Coronary artery (tissue), 2 donors: ENCODE measurements at regions not wholly inside any gene's neighbourhood (a gene's known extent, or its start where the extent isn't known, plus 50 kb on each side); places are given as distances from the start of the nearest gene placed in this dataset.

Experiments
- DNase-seq: peaks from one replicate; pipeline ENCODE4 v3.0.0-alpha.2; 2017; ENCODE audit warnings: low spot score
- H3K27ac ChIP-seq, 2 donors: fragments of 200-600 bp; sonication (generic); one replicate each; pipeline ENCODE4 v1.5.1; 2016 to 2019
- H3K4me3 ChIP-seq: fragments of 200-600 bp; sonication (generic); 2 replicates; pipeline ENCODE4 v1.5.1; 2016; ENCODE audit warnings: mild to moderate bottlenecking, moderate library complexity
- CTCF ChIP-seq: fragments of 200-600 bp; sonication (generic); IDR thresholded peaks from one replicate; pipeline ENCODE4 v1.5.1; 2019; ENCODE audit warnings: antibody characterized with exemption

GRCh38 chr7:153930696-153931095 is 121.5 kb upstream of the DPP6 start:
- no peak for DNase-seq
- no peak overlapping the region for H3K4me3 ChIP-seq
- no peak overlapping the region for H3K27ac ChIP-seq
- TF ChIP-seq CTCF, result no peak

- peak; percentile 9 for DNase-seq
- no peak overlapping the region for H3K27ac ChIP-seq
- TF ChIP-seq CTCF, result no peak
- H3K4me3 ChIP-seq, result no peak overlapping the region
Observed at GRCh38 chr7:153934048-153934447, 118.2 kb upstream of the DPP6 start.

- Histone ChIP-seq H3K4me3 (no peak overlapping the region), H3K27ac (no peak overlapping the region)
- no peak for DNase-seq
- no peak for TF ChIP-seq CTCF
Observed at GRCh38 chr7:153934629-153935028, 117.6 kb upstream of the DPP6 start.

GRCh38 chr7:153935095-153935494 is 117.1 kb upstream of the DPP6 start:
- H3K27ac ChIP-seq, result no peak overlapping the region
- TF ChIP-seq CTCF, result no peak
- no peak overlapping the region for H3K4me3 ChIP-seq
- no peak for DNase-seq

GRCh38 chr7:153938451-153938850 is 113.7 kb upstream of the DPP6 start:
- no peak overlapping the region for H3K27ac ChIP-seq
- no peak for DNase-seq
- H3K4me3 ChIP-seq, result no peak overlapping the region
- TF ChIP-seq CTCF, result no peak

GRCh38 chr7:153939177-153939576 is 113.0 kb upstream of the DPP6 start:
- Histone ChIP-seq H3K4me3 (no peak overlapping the region), H3K27ac (no peak overlapping the region)
- DNase-seq, result peak; percentile 7
- TF ChIP-seq CTCF, result no peak

GRCh38 chr7:153939654-153940053 is 112.5 kb upstream of the DPP6 start:
- no peak overlapping the region for H3K4me3 ChIP-seq
- H3K27ac ChIP-seq, result no peak overlapping the region
- peak; percentile 12 for DNase-seq
- no peak for TF ChIP-seq CTCF
